H1 (cell line): ENCODE measurements at regions not wholly inside any gene's neighbourhood (a gene's known extent, or its start where the extent isn't known, plus 50 kb on each side); places are given as distances from the start of the nearest gene placed in this dataset.

Source experiments
- CTCF ChIA-PET: fragments of 300-600 bp; sonication (Branson Sonifier 250); formaldehyde crosslinking; loops from one replicate; lab custom pipeline; 2021; ENCODE audit not compliant: partially characterized antibody; lab: Charles Lee
- POLR2A ChIA-PET: fragments of 300-600 bp; sonication (Branson Sonifier 250); formaldehyde crosslinking; loops from one replicate; lab custom pipeline; 2021; ENCODE audit warnings: inconsistent platforms; ENCODE audit not compliant: partially characterized antibody; lab: Charles Lee
- DNase-seq, 2 experiments: peaks; one replicate each; pipeline versions ENCODE4 v3.0.0 to v3.0.0-alpha.2; 2010 to 2022; ENCODE audit warnings: low spot score in 2 of 2, low read depth in 1 of 2, mixed read lengths in 1 of 2
- FAIRE-seq: peaks from 2 replicates; lab custom pipeline; 2011; peaks lifted over from hg19 to GRCh38; lab: Jason Lieb, UNC
- H2AFZ ChIP-seq: 2 replicates; pipeline ENCODE4 v1.8.1; 2012; ENCODE audit warnings: low read length, inconsistent platforms
- H2AK5ac ChIP-seq: 2 replicates; pipeline ENCODE4 v1.6.1; 2013; ENCODE audit warnings: low read depth, low read length
- H2BK120ac ChIP-seq: replicated peaks from 2 replicates; pipeline ENCODE3; 2013; ENCODE audit warnings: low read depth, low read length, inconsistent platforms
- H2BK12ac ChIP-seq: 2 replicates; pipeline ENCODE4 v1.6.1; 2013; ENCODE audit warnings: low read depth, low read length
- H2BK15ac ChIP-seq: 2 replicates; pipeline ENCODE4 v1.6.1; 2013; ENCODE audit warnings: low read length
- H2BK20ac ChIP-seq: 2 replicates; pipeline ENCODE4 v1.6.1; 2013; ENCODE audit warnings: low read length
- H2BK5ac ChIP-seq: 2 replicates; pipeline ENCODE4 v1.6.1; 2013; ENCODE audit warnings: low read depth, low read length
- H3K14ac ChIP-seq: 2 replicates; pipeline ENCODE4 v1.6.1; 2013; ENCODE audit warnings: inconsistent platforms; ENCODE audit not compliant: insufficient read length
- H3K18ac ChIP-seq: 2 replicates; pipeline ENCODE4 v1.6.1; 2013; ENCODE audit warnings: low read length; ENCODE audit errors: extremely low read depth
- H3K23ac ChIP-seq: 2 replicates; pipeline ENCODE4 v1.6.1; 2013; ENCODE audit warnings: inconsistent platforms; ENCODE audit not compliant: insufficient read length
- H3K23me2 ChIP-seq: 2 replicates; pipeline ENCODE4 v1.6.1; 2013; ENCODE audit warnings: low read depth, low read length
- H3K27ac ChIP-seq: 2 replicates; pipeline ENCODE4 v1.6.1; 2011; ENCODE audit warnings: low read depth, low read length, inconsistent platforms
- H3K27me3 ChIP-seq, 4 experiments: replicated peaks in 1 of 4; 1 replicate in 1 of 4; 2 replicates in 3 of 4; pipeline versions ENCODE4 v1.6.1 to v1.8.1; 2011 to 2013; ENCODE audit warnings: low read length in 3 of 4, mild to moderate bottlenecking in 3 of 4, inconsistent platforms in 2 of 4, mixed read lengths in 2 of 4, moderate library complexity in 1 of 4; ENCODE audit not compliant: control insufficient read depth in 3 of 4, insufficient read depth in 3 of 4; ENCODE audit errors: extremely low read depth in 1 of 4
- H3K36me3 ChIP-seq, 4 experiments: 2 replicates each; pipeline versions ENCODE4 v1.6.1 to v1.8.1; 2011 to 2013; ENCODE audit warnings: mild to moderate bottlenecking in 4 of 4, low read length in 3 of 4, moderate library complexity in 2 of 4, control low read depth in 1 of 4, inconsistent platforms in 1 of 4; ENCODE audit not compliant: insufficient read depth in 4 of 4, control insufficient read depth in 2 of 4
- H3K4ac ChIP-seq: replicated peaks from 2 replicates; pipeline ENCODE3; 2013; ENCODE audit warnings: low read length, low read depth, mixed read lengths, inconsistent platforms; ENCODE audit not compliant: insufficient read length
- H3K4me1 ChIP-seq, 4 experiments: replicated peaks in 1 of 4; 1 replicate in 1 of 4; 2 replicates in 3 of 4; pipeline versions ENCODE4 v1.6.1 to v1.8.1; 2011 to 2013; ENCODE audit warnings: low read length in 3 of 4, inconsistent platforms in 2 of 4, mixed read lengths in 1 of 4; ENCODE audit not compliant: insufficient read depth in 4 of 4, control insufficient read depth in 3 of 4
- H3K4me2 ChIP-seq, 2 experiments: 2 replicates each; pipeline versions ENCODE4 v1.6.1 to v1.8.1; 2011 to 2013; ENCODE audit warnings: low read depth in 2 of 2, low read length in 2 of 2, control low read depth in 1 of 2, inconsistent platforms in 1 of 2, mild to moderate bottlenecking in 1 of 2; ENCODE audit not compliant: insufficient read depth in 1 of 2
- H3K4me3 ChIP-seq, 4 experiments: fragments of 200-600, 300-600 bp in 1 of 4; sonication (generic), shearing (Covaris generic), sonication (Bioruptor Twin) in 1 of 4; 2 replicates each; pipeline versions ENCODE4 v1.5.1 to v1.8.1; 2011 to 2016; ENCODE audit warnings: low read length in 4 of 4, low read depth in 3 of 4, control low read depth in 2 of 4, inconsistent platforms in 2 of 4, mild to moderate bottlenecking in 2 of 4, mixed read lengths in 1 of 4, moderate library complexity in 1 of 4; ENCODE audit not compliant: insufficient read depth in 2 of 4; ENCODE audit errors: extremely low read depth in 1 of 4
- H3K56ac ChIP-seq: replicated peaks from 2 replicates; pipeline ENCODE3; 2013; ENCODE audit warnings: low read depth, mild to moderate bottlenecking, mixed read lengths, low read length, inconsistent platforms; ENCODE audit not compliant: insufficient read length
- H3K79me1 ChIP-seq: 2 replicates; pipeline ENCODE4 v1.6.1; 2013; ENCODE audit warnings: low read depth, low read length, control low read depth
- H3K79me2 ChIP-seq, 2 experiments: 2 replicates each; pipeline versions ENCODE4 v1.6.1 to v1.8.1; 2012 to 2013; ENCODE audit warnings: low read length in 2 of 2, mild to moderate bottlenecking in 2 of 2, inconsistent platforms in 1 of 2; ENCODE audit not compliant: insufficient read depth in 2 of 2, control insufficient read depth in 1 of 2
- H3K9ac ChIP-seq, 4 experiments: replicated peaks in 1 of 4; 1 replicate in 1 of 4; 2 replicates in 3 of 4; pipeline versions ENCODE4 v1.6.1 to v1.8.1; 2011 to 2013; ENCODE audit warnings: low read depth in 3 of 4, low read length in 3 of 4, control low read depth in 2 of 4, mild to moderate bottlenecking in 2 of 4, moderate library complexity in 2 of 4, inconsistent platforms in 1 of 4; ENCODE audit errors: extremely low read depth in 1 of 4
- H3K9me3 ChIP-seq, 2 experiments: 2 replicates each; pipeline versions ENCODE4 v1.6.1 to v1.8.1; 2012 to 2013; ENCODE audit warnings: mild to moderate bottlenecking in 2 of 2, moderate library complexity in 2 of 2, control low read depth in 1 of 2, inconsistent platforms in 1 of 2, low read depth in 1 of 2, low read length in 1 of 2, mixed read lengths in 1 of 2; ENCODE audit not compliant: insufficient read depth in 2 of 2
- H4K20me1 ChIP-seq, 2 experiments: replicated peaks in 1 of 2; 2 replicates each; pipeline versions ENCODE3 to v1.8.1; 2011 to 2013; ENCODE audit warnings: inconsistent platforms in 2 of 2, low read length in 2 of 2, mild to moderate bottlenecking in 1 of 2; ENCODE audit not compliant: insufficient read depth in 2 of 2, control insufficient read depth in 1 of 2
- H4K5ac ChIP-seq: 2 replicates; pipeline ENCODE4 v1.6.1; 2013; ENCODE audit warnings: low read length, low read depth, mixed read lengths, inconsistent platforms; ENCODE audit not compliant: insufficient read length
- H4K8ac ChIP-seq: 2 replicates; pipeline ENCODE4 v1.8.0; 2013; ENCODE audit warnings: mild to moderate bottlenecking, moderate library complexity, low read length, inconsistent platforms; ENCODE audit not compliant: insufficient read depth; ENCODE audit errors: extremely low read depth
- H4K91ac ChIP-seq: replicated peaks from 2 replicates; pipeline ENCODE3; 2013; ENCODE audit warnings: low read length, mixed read lengths, inconsistent platforms; ENCODE audit not compliant: insufficient read length
- EZH2 ChIP-seq: fragments of 200-600 bp; sonication (generic); IDR thresholded peaks from 2 replicates; pipeline ENCODE4 v1.7.1; 2012; ENCODE audit warnings: low read depth, mild to moderate bottlenecking, moderate library complexity, low read length, inconsistent platforms; ENCODE audit not compliant: severe bottlenecking
- POU5F1 ChIP-seq: IDR thresholded peaks from 2 replicates; pipeline ENCODE4 v1.6.1; 2011; ENCODE audit warnings: low read depth, mild to moderate bottlenecking, low read length, moderate library complexity
- SIRT6 ChIP-seq: IDR thresholded peaks from one replicate; pipeline ENCODE4 v1.7.1; 2012; ENCODE audit warnings: low read length, inconsistent platforms
- SUZ12 ChIP-seq: fragments of 200-600 bp; sonication (generic); IDR thresholded peaks from 2 replicates; pipeline ENCODE4 v1.6.1; 2012; ENCODE audit warnings: mild to moderate bottlenecking, inconsistent platforms, low read length, moderate library complexity, mixed read lengths
- WGBS, 2 experiments: shearing (Covaris generic) in 1 of 2; methylation state at CpG; one replicate each; pipeline versions ENCODE4 v1.1.6 to v1.1.7; 2013 to 2015; ENCODE audit warnings: low lambda C conversion rate in 2 of 2, mixed read lengths in 2 of 2, inconsistent platforms in 1 of 2, low coverage in 1 of 2, missing lambda C conversion rate in 1 of 2; ENCODE audit not compliant: insufficient replicate concordance in 2 of 2, insufficient coverage in 1 of 2, insufficient read length in 1 of 2; ENCODE audit errors: extremely low coverage in 1 of 2, missing lambda C conversion rate in 1 of 2; 5-methylcytosine and 5-hydroxymethylcytosine counted together

- Histone ChIP-seq H4K91ac (no peak overlapping the region), H3K23me2 (no peaks in the 10 kb centered on the region), H3K18ac (no peak overlapping the region), H3K79me1 (no peaks in the 10 kb centered on the region), H2BK120ac (no peak overlapping the region), H3K4me3 (no peak overlapping the region), H4K8ac (no peak overlapping the region), H3K79me2 (no peaks in the 10 kb centered on the region), H3K36me3 (no peaks in the 10 kb centered on the region), H3K4me2 (no peak overlapping the region), H2AFZ (peak overlapping the region; percentile 63; the same call in 1 of the 2 replicates), H3K9ac (no peak overlapping the region), H3K56ac (no peak overlapping the region), H4K20me1 (no peaks in the 10 kb centered on the region), H2BK5ac (no peak overlapping the region), H3K14ac (no peak overlapping the region), H2BK20ac (no peak overlapping the region), H2BK12ac (no peak overlapping the region), H3K27ac (no peak overlapping the region), H3K4ac (no peak overlapping the region), H2AK5ac (no peak overlapping the region), H3K23ac (no peak overlapping the region), H3K4me1 (peaks cover 0 to 6% (median 2%) of the 10 kb centered on the region in 4 experiments; a peak in 3 of 7 replicates), H3K27me3 (no peaks in the 10 kb centered on the region; a peak in 1 of 7 replicates), H4K5ac (no peak overlapping the region), H3K9me3 (no peaks in the 10 kb centered on the region), H2BK15ac (no peak overlapping the region)
- POLR2A ChIA-PET, result interaction anchor here (1.0 kb wide), 2 partner anchors 59 to 238 kb away, joined by 4 read pairs; no protein-coding TSS in a partner anchor
- WGBS, 2 experiments, result 68% methylated on average over 8 of the region's 8 CpGs; no CpG with 5 or more reads in 1 of the 2 experiments
- FAIRE-seq (no peak), DNase-seq (no peak)
- TF ChIP-seq EZH2 (no peak), SIRT6 (no peak), SUZ12 (no peak), POU5F1 (no peak)
- CTCF ChIA-PET, result interaction anchor here (1.1 kb wide), 1 partner anchor 39 kb away, joined by 3 read pairs; no protein-coding TSS in a partner anchor
Observed at GRCh38 chr6:167714152-167714551, 112.6 kb upstream of the AFDN start.
